HG03039 (cell line): ENCODE measurements at regions not wholly inside any gene's neighbourhood (a gene's known extent, or its start where the extent isn't known, plus 50 kb on each side); places are given as distances from the start of the nearest gene placed in this dataset.
"Not testable (repeated sequence)": the region's sequence is repeated elsewhere in the genome, so short reads cannot be mapped to it uniquely, and the experiment has no call there.

Experiments used
- ATAC-seq: cut with Tn5 transposase; IDR thresholded peaks from one replicate; pipeline ENCODE4 v1.9.1; 2021; ENCODE audit warnings: mild to moderate bottlenecking, moderate library complexity; ENCODE audit not compliant: unreplicated experiment

- no peak for ATAC-seq
Observed at GRCh38 chr1:189036628-189037027, 1441.0 kb downstream of the BRINP3 start.

GRCh38 chr1:189046127-189046526 lies 1431.5 kb downstream of the BRINP3 start:
- ATAC-seq, result no peak

GRCh38 chr1:189084811-189085210 lies 1392.9 kb downstream of the BRINP3 start:
- no peak for ATAC-seq

DNA sequence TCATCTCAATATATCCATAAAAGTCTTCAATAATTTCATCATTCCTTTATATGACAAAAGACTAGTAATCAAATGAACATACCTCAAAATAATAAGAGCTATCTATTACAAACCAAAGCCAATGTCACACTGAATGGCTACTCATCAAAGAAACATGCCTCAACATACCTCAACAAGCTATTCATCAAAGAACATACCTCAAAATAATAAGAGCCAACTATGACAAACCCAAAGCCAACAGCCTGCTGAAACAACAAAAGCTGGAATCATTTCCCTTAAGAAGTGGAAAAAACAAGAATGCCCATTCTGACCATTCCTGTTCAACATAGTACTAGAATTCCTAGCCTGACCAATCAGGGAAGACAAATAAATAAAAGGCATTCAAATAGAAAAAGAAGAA lies 1373.7 kb downstream of the BRINP3 start:
- ATAC-seq, result no peak

DNA sequence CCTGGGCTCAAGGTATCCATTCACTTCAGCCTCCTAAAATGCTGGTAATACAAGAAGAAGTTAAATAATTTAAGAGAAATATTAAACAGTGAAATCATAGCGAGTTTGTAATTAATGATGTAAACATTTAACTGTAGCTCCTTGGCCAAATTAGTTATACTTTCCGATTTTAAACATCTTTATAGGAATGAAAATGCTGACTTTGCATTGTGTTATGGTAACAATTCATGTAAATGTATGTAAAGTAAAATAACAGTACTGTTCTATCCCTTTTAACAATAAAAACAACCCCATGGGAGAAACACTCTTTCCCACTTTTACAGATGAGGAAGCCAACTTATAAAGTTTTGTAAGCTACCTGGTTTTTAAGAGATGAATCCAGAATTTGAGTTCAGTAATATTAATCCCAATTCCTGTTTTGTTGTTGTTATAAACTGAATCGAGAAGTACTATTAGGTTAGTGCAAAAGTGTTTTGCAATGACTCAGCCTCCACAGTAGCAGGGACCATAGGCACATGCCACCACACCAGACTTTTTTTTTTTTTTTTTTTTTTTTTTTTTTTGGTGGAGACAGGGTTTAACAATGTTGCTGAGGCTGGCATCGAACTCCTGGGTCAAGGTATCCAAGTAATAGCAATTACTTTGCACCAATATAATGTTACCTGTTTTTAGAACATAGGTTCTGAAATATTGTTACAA lies 1360.4 kb downstream of the BRINP3 start:
- ATAC-seq, result no peak

- no peak for ATAC-seq
Observed at GRCh38 chr1:189121941-189122340, 1355.7 kb downstream of the BRINP3 start.

GRCh38 chr1:189125694-189126093 lies 1352.0 kb downstream of the BRINP3 start:
- ATAC-seq, result no peak

DNA sequence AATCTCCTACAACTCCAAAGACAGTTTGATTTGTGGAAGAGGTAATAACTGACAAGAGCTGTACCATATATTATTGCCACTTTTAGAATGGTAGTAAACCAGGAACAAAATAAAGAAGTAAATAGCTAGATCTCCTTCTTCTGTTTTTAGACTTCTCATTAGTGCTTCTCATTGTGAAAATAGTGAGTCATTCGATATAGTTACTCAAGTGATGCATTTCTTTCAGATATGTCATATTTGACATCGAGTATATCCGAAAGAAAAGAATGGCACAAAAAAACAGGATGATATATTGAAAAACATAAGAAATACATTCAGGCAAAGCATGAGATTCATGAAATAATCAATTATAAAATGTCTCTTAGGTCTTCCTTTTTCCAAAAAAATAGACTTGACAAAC lies 1346.1 kb downstream of the BRINP3 start:
- no peak for ATAC-seq

GRCh38 chr1:189139748-189140147 lies 1337.9 kb downstream of the BRINP3 start:
- ATAC-seq, result not testable (repeated sequence)

- ATAC-seq, result no peak
Observed at GRCh38 chr1:189141056-189141455, 1336.6 kb downstream of the BRINP3 start.

DNA sequence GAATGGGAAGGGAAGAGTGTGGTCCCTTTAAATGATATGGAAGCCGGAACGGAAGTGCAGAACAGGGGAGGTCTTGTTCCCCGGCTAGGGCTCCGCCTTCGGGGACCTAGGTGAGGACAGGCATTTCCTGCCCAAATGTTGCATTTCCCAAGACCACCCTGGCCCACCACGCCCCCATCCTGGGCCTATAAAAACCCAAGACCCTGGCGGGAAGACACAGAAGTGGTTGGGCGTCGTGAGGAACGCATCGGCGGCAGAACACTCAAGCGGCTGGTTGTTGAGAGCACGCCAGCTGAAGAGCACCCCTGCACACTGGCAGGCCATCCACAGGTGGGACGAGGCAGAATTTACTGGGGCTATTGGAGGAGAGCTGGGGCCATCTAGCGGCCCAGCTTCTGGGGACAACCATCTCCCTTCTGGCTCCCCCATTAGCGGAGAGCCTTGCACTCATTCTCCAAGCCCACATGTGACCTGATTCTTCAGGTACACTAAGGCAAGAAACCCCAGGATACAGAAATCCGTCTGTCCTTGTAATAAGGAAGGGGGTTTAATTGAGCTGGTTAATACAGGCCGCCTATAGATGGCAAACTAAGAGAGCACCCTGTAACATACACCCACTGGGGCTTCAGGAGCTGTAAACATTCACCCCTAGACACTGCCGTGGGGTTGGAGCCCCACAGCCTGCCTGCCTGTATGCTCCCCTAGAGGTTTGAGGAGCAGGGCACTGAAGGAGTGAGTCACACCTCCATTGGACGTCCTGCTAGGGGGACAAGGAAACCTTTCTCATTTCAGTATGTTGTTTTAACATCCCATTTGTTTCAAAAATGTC lies 1327.9 kb downstream of the BRINP3 start:
- ATAC-seq, result no peak

GRCh38 chr1:189150624-189151023 lies 1327.0 kb downstream of the BRINP3 start:
- ATAC-seq, result no peak

DNA sequence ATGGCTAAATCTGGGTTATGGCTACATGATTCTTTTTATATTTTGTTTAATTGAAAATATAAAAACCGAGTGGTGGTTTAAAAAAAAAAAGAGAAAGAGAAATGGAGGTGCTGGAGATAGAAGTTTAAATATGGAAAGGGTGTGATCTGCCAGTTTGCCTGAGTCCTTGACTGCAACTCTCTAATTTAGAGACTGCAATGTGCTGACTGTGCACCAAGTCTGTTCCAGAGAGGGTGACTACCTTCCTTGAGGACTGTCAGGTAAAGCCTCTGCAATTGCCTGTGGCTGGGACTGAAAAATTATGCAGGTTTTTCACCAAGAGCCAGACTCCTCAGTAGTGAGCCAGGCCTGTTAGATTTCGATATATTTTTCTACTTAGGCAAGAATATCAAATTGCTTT lies 1326.3 kb downstream of the BRINP3 start:
- no peak for ATAC-seq

DNA sequence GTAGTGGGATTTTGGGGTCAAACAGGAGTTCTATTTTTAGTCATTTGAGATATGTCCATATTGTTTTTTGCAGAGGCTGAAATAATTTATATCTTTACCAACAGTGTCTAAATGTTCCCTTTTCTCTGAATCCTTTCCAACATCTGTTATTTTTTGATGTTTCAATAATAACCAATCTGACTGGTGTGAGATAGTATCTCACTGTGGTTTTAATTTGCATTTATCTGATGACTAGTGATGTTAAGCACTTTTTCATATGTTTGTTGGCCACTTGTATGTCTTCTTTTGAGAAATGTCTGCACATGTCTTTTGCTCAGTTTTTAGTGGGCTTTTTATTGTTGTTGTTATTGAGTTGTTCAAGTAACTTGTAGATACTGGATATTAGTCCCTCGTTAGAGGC lies 1325.0 kb downstream of the BRINP3 start:
- no peak for ATAC-seq

DNA sequence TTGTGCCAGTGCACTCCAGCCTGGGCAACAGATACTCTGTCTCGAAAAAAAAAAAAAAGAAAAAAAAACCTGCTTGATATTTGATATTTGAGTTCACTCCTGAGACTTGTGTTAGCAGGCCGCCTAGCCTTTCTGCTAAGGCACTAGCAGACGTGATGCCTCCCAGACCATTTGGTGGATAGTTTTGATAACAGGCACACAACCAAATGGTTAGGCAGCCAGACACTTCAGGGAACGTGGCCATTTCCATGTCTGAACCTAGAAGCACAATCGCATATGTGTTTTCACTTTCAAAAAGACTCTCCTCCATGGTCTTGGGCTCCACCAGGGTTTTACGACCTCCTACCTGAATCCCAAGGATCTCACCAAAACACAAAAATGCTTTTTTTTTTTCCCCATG lies 1319.5 kb downstream of the BRINP3 start:
- no peak for ATAC-seq

DNA sequence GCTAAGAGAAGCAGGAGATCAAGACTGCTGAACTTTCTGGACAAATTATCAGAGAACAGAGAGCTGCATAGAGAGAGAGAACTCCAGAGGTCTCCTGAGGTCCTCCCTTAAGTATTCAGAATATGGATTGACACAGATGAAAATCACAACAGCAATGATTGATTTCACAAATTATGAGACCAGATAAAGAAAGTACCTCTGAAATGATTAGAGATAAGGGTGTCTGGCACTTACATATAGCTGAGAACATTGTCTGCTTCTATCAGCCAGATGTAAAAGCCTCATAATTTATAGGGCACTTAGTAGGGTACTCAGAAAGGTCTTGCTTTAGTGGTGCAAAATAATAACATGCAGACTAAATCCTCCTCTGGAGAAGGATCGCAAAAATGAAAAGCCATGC lies 1301.8 kb downstream of the BRINP3 start:
- no peak for ATAC-seq

DNA sequence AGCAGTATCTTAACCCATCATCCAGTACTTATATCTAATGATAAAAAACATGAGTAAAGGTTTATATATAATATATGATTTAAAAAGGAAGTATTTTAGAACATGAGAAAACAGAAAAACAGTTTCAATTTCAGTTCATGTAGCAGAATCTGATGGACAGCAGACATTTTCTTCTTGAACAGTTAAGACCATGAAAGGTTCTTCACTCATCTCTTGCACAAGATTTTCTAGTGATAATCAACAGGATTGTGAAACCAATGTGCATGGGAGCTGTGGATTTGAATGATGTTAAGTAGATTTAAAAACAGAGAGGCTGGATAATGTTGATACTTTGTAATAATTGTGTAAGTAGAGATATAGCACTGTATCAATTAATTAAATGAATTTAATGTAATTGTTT lies 1297.6 kb downstream of the BRINP3 start:
- ATAC-seq, result no peak

GRCh38 chr1:189185097-189185496 lies 1292.6 kb downstream of the BRINP3 start:
- no peak for ATAC-seq

- ATAC-seq, result no peak
Observed at GRCh38 chr1:189192741-189193520, 1284.7 kb downstream of the BRINP3 start.

DNA sequence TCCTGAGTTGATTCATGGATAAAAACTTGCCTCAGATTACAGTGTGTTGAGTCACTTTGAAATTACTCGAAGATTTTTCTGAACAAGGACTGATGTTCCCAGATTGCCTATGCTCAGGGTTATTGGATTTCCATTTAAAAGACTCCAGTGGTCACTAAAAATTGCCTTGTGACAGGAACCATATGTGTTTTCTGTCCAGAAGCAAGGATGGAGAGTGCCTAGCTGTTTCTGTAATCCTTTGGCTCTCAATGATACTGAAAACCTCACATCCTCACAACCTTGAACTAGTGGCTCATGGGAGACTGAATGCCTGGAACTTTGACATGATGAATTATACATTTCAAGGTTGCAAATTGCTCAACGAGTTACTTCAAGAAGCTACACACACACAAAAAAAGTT lies 1271.8 kb downstream of the BRINP3 start:
- ATAC-seq, result no peak

- no peak for ATAC-seq
Observed at GRCh38 chr1:189206617-189207016, 1271.0 kb downstream of the BRINP3 start.

DNA sequence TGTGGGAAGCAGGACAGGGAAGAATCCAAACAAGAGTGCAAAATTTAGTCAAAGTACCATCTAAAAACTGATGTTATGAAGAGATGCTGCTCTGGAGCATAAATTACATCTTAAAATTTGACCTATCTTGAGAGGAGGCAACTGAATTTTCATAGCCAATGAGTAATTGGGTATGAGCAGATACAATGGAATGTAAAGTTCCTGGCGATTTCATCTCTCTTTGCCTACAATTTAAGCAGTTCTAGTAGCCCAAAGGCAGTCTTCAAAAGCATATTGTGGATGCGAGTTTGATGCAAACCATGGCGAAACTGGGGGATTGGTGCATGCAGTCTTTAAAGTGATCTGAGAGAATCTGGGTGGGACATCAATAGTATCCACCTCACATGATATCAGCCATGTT lies 1265.9 kb downstream of the BRINP3 start:
- ATAC-seq, result no peak
